ENCODE measurements at regions not wholly inside any gene's neighbourhood (a gene's known extent, or its start where the extent isn't known, plus 50 kb on each side); places are given as distances from the start of the nearest gene placed in this dataset.

GRCh38 chr16:9665851-9666271 lies 516.4 kb downstream of the GRIN2A start:
- TF ChIP-seq, protein P1, sequence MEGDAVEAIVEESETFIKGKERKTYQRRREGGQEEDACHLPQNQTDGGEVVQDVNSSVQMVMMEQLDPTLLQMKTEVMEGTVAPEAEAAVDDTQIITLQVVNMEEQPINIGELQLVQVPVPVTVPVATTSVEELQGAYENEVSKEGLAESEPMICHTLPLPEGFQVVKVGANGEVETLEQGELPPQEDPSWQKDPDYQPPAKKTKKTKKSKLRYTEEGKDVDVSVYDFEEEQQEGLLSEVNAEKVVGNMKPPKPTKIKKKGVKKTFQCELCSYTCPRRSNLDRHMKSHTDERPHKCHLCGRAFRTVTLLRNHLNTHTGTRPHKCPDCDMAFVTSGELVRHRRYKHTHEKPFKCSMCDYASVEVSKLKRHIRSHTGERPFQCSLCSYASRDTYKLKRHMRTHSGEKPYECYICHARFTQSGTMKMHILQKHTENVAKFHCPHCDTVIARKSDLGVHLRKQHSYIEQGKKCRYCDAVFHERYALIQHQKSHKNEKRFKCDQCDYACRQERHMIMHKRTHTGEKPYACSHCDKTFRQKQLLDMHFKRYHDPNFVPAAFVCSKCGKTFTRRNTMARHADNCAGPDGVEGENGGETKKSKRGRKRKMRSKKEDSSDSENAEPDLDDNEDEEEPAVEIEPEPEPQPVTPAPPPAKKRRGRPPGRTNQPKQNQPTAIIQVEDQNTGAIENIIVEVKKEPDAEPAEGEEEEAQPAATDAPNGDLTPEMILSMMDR (conservative IDR thresholded peaks at IDR 0.05 in 1 of 2, IDR thresholded peaks at IDR 0.05 in 1 of 2; ENCODE audit: low read depth in 1 of 2, low read length in 2 of 2), result no peak
- TF ChIP-seq EZH2 (IDR thresholded peaks at IDR 0.05; ENCODE audit: low read length, missing control alignments), result no peak

Measured in fibroblast of lung (primary cell).